CD4-positive, CD25-positive, alpha-beta regulatory T cell (primary cell): ENCODE measurements at regions not wholly inside any gene's neighbourhood (a gene's known extent, or its start where the extent isn't known, plus 50 kb on each side); places are given as distances from the start of the nearest gene placed in this dataset.

Experiments
- ATAC-seq, 2 donors: fragments of 150-1000 bp; cut with Tn5 transposase; one replicate each; pipeline ENCODE4 v1.10.0; 2021; ENCODE audit warnings: low read depth in 2 of 2, moderate number of reproducible peaks in 2 of 2, moderate library complexity in 1 of 2
- DNase-seq, 3 donors: peaks; one replicate each; pipeline versions ENCODE4 v3.0.0 to v3.0.0-alpha.2; 2012 to 2022; ENCODE audit warnings: mixed read lengths in 1 of 3
- H3K27ac ChIP-seq: one replicate; pipeline ENCODE4 v1.7.0; 2013; ENCODE audit warnings: mild to moderate bottlenecking, low read length; ENCODE audit not compliant: insufficient read depth, poor library complexity, severe bottlenecking
- H3K27me3 ChIP-seq: one replicate; pipeline ENCODE4 v1.7.0; 2013; ENCODE audit warnings: low read length; ENCODE audit not compliant: control insufficient read depth, insufficient read depth
- H3K36me3 ChIP-seq: one replicate; pipeline ENCODE4 v1.7.0; 2013; ENCODE audit warnings: mild to moderate bottlenecking, low read length, moderate library complexity; ENCODE audit not compliant: control insufficient read depth, insufficient read depth
- H3K4me1 ChIP-seq: 2 replicates; pipeline ENCODE4 v1.7.0; 2013; ENCODE audit warnings: mild to moderate bottlenecking, low read length; ENCODE audit not compliant: insufficient read depth, control insufficient read depth, poor library complexity, severe bottlenecking
- H3K4me3 ChIP-seq: one replicate; pipeline ENCODE4 v1.7.0; 2013; ENCODE audit warnings: low read depth, mild to moderate bottlenecking, low read length, moderate library complexity
- H3K9me3 ChIP-seq, 2 experiments: 1 replicate in 1 of 2; 2 replicates in 1 of 2; pipeline ENCODE4 v1.7.0; 2013; ENCODE audit warnings: low read length in 2 of 2, mild to moderate bottlenecking in 1 of 2, moderate library complexity in 1 of 2; ENCODE audit not compliant: control insufficient read depth in 2 of 2
- H3K27ac Mint-ChIP-seq, 3 donors: one replicate each; pipeline ENCODE4 v1.8.0; 2020 to 2022; ENCODE audit warnings: mild to moderate bottlenecking in 3 of 3, mixed read lengths in 3 of 3, moderate library complexity in 2 of 3
- H3K27me3 Mint-ChIP-seq: one replicate; pipeline ENCODE4 v1.8.0; 2022; ENCODE audit warnings: mild to moderate bottlenecking, mixed read lengths
- H3K36me3 Mint-ChIP-seq: one replicate; pipeline ENCODE4 v1.8.0; 2020; ENCODE audit warnings: mixed read lengths
- H3K4me1 Mint-ChIP-seq, 4 donors: one replicate each; pipeline ENCODE4 v1.8.0; 2020 to 2022; ENCODE audit warnings: mixed read lengths in 4 of 4, mild to moderate bottlenecking in 1 of 4
- H3K4me3 Mint-ChIP-seq, 4 donors: one replicate each; pipeline ENCODE4 v1.8.0; 2020 to 2022; ENCODE audit warnings: mild to moderate bottlenecking in 4 of 4, mixed read lengths in 4 of 4, moderate library complexity in 3 of 4
- H3K9me3 Mint-ChIP-seq, 7 donors: one replicate each; pipeline ENCODE4 v1.8.0; 2020 to 2022; ENCODE audit warnings: mixed read lengths in 7 of 7, mild to moderate bottlenecking in 3 of 7, moderate library complexity in 2 of 7

DNA sequence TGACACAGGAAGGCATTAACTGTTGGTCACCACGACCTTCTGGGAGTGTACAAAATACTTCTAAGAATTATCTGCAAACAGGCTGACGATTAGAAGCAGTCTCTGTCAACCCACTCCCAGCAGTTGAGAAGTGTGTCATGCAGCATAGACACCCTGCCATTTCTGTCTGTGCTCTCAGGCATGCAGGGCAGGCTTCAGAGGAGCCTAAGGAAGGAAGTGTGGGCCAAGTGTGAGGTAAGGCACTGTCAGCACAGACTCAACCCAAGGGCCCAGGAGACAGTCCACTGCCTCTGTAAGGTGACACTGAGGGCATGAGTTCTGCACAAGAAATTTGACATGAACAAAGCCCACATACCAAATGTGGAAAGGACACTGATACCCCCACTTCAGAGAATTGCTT lies 109.0 kb upstream of the VIPR2 start:
- no peak overlapping the region for H3K27ac ChIP-seq
- peaks cover 2% of the 10 kb centered on the region for H3K27me3 ChIP-seq
- no peak overlapping the region for H3K4me3 Mint-ChIP-seq
- H3K36me3 ChIP-seq, result no peaks in the 10 kb centered on the region
- no peak for ATAC-seq
- no peaks in the 10 kb centered on the region for H3K4me1 ChIP-seq
- H3K4me3 ChIP-seq, result no peak overlapping the region
- peaks cover 0 to 2% (median 0%) of the 10 kb centered on the region in 4 donors for H3K4me1 Mint-ChIP-seq
- DNase-seq, result no peak
- H3K36me3 Mint-ChIP-seq, result no peaks in the 10 kb centered on the region
- H3K27ac Mint-ChIP-seq, result no peak overlapping the region
- peaks cover 0 to 3% (median 0%) of the 10 kb centered on the region in 7 donors for H3K9me3 Mint-ChIP-seq
- H3K27me3 Mint-ChIP-seq, result peaks cover 6% of the 10 kb centered on the region
- no peaks in the 10 kb centered on the region for H3K9me3 ChIP-seq

DNA sequence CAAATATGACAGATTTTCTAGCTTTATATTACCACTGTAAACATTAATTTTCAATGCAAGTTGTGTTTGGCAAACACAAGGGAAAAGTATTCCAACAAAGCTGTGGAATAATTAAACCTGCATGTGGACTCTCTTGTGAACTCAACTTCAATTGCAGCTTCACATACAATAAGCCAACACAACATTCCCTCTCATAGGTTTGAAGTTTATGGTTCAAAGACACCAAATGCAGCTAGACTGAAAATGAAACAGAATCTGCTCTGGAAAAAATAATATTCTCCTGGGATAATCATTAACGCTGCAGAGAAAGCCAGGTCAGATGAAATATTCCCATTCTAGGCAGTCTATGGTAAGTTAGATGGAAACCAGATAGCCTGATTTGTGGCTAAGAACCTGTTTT lies 105.8 kb upstream of the VIPR2 start:
- Mint-ChIP-seq H3K9me3 (peaks cover 0 to 1% (median 0%) of the 10 kb centered on the region in 7 donors), H3K27me3 (peaks cover 24% of the 10 kb centered on the region), H3K4me1 (peaks cover 0 to 4% (median 2%) of the 10 kb centered on the region in 4 donors), H3K27ac (no peak overlapping the region), H3K4me3 (no peak overlapping the region), H3K36me3 (no peaks in the 10 kb centered on the region)
- H3K4me3 ChIP-seq, result no peak overlapping the region
- H3K4me1 ChIP-seq, result no peaks in the 10 kb centered on the region
- H3K9me3 ChIP-seq, result no peaks in the 10 kb centered on the region
- no peaks in the 10 kb centered on the region for H3K36me3 ChIP-seq
- peaks cover 2% of the 10 kb centered on the region for H3K27me3 ChIP-seq
- ATAC-seq, result no peak
- H3K27ac ChIP-seq, result no peak overlapping the region
- DNase-seq, result no peak

DNA sequence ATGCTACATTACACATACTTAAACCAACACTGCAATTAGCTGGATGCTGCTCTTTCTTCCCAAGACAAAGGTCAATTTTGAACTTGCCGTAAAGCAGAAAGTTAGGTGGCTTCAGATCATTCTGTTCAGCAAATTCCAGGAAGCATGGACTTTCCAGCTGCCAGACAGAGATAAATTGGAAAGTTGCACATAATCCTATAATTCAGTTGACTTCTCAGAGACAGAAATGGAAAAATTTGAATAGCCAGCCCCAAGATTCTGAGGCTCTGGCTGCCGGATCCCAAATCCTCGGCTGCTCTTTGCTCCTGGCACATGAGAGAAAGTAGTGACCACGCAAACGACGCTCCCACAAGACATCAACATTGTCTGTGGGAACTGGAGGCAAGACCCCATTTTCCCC lies 105.0 kb upstream of the VIPR2 start:
- no peak for ATAC-seq
- H3K27ac ChIP-seq, result no peak overlapping the region
- H3K4me1 Mint-ChIP-seq, result peaks cover 0 to 4% (median 2%) of the 10 kb centered on the region in 4 donors
- peaks cover 0 to 1% (median 0%) of the 10 kb centered on the region in 7 donors for H3K9me3 Mint-ChIP-seq
- no peaks in the 10 kb centered on the region for H3K36me3 Mint-ChIP-seq
- DNase-seq, result no peak
- no peak overlapping the region for H3K4me3 Mint-ChIP-seq
- H3K4me1 ChIP-seq, result no peaks in the 10 kb centered on the region
- no peaks in the 10 kb centered on the region for H3K9me3 ChIP-seq
- H3K27me3 ChIP-seq, result peaks cover 2% of the 10 kb centered on the region
- peaks cover 27% of the 10 kb centered on the region for H3K27me3 Mint-ChIP-seq
- no peak overlapping the region for H3K4me3 ChIP-seq
- no peak overlapping the region for H3K27ac Mint-ChIP-seq
- no peaks in the 10 kb centered on the region for H3K36me3 ChIP-seq

DNA sequence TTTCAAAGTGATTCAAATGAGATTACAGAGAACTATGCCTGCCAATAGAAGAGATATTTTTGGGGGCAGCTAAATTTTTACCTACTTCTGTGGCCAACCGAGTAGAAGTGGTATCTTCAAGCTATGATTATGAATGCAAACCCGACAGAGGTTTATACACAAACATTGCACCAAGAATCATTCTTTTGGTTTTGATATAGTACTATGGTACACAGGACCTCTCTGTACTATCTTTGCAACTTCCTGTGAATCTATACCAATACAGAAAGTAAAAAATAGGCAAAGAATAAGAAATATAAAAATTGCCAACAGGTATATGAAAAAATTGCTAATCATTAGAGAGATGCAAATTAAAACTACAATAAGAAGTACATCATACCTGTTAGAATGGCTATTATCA lies 103.2 kb upstream of the VIPR2 start:
- H3K36me3 Mint-ChIP-seq, result no peaks in the 10 kb centered on the region
- ATAC-seq, result no peak
- DNase-seq, result no peak
- Histone ChIP-seq H3K4me1 (no peaks in the 10 kb centered on the region), H3K36me3 (no peaks in the 10 kb centered on the region), H3K4me3 (no peak overlapping the region), H3K27me3 (peaks cover 2% of the 10 kb centered on the region), H3K9me3 (no peaks in the 10 kb centered on the region), H3K27ac (no peak overlapping the region)
- no peak overlapping the region for H3K4me3 Mint-ChIP-seq
- H3K27ac Mint-ChIP-seq, result no peak overlapping the region
- H3K9me3 Mint-ChIP-seq, result peaks cover 0 to 1% (median 0%) of the 10 kb centered on the region in 7 donors
- H3K4me1 Mint-ChIP-seq, result peaks cover 0 to 4% (median 2%) of the 10 kb centered on the region in 4 donors
- peaks cover 27% of the 10 kb centered on the region for H3K27me3 Mint-ChIP-seq

DNA sequence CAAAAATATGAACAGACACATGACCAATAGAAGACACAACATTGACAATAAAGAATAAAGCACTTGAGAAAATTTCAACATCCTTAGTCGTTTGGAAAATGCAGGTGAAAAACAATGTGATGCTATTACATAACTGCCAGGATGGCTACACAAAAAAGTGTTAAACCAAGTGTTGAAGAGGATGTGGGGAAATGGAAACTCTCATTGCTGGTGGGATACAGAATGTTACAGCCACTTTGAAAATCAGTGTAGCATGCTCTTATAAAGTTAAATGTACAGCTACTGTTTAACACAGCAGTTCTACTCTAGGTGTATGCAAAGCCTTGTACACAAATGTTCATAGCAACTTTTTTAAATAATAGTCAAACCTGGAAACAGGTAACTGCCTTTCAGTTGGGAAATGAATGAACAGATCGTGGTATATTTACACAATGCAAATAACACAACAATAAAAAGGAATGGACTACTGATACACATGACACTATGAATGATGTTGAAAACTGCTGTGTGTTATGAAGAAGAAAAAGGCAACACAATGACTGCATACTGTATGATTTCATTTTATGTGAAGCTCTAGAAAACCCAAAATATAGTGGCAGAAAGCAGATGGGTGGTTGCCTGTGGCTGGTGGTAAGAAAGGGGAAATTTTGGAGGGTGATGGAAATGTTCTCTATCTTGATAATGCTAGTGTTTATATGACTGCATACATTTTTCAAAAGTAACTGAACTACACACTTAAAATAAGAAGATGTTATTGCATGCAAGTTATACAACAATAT lies 102.2 kb upstream of the VIPR2 start:
- Histone ChIP-seq H3K27me3 (peaks cover 2% of the 10 kb centered on the region), H3K4me3 (no peak overlapping the region), H3K27ac (no peak overlapping the region), H3K9me3 (no peaks in the 10 kb centered on the region), H3K36me3 (no peaks in the 10 kb centered on the region), H3K4me1 (no peaks in the 10 kb centered on the region)
- DNase-seq (no peak), ATAC-seq (no peak)
- H3K9me3 Mint-ChIP-seq, result peaks cover 0 to 1% (median 0%) of the 10 kb centered on the region in 7 donors
- peaks cover 0 to 3% (median under 1%) of the 10 kb centered on the region in 4 donors for H3K4me1 Mint-ChIP-seq
- H3K4me3 Mint-ChIP-seq, result no peak overlapping the region
- H3K27ac Mint-ChIP-seq, result no peak overlapping the region
- H3K36me3 Mint-ChIP-seq, result no peaks in the 10 kb centered on the region
- peaks cover 27% of the 10 kb centered on the region for H3K27me3 Mint-ChIP-seq

DNA sequence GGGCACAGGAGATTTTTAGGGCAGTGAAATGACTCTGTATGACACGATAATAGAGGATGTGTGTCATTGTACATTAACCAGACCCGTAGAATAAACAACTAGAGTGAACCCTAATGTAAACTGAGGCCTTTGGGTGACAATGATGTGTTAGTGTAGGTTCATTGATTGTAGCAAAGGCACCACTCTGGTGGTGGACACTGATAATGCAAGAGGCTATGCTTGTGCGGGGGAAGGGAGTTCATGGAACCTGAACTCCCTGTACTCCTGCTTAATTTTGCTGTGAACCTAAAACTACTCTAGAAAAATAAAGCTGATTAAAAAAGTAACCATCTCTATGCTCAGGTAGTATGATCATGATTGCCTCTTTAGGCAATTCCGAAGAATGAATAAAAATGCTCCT lies 96.3 kb upstream of the VIPR2 start:
- Mint-ChIP-seq H3K4me1 (no peaks in the 10 kb centered on the region), H3K9me3 (peaks cover 0 to 2% (median 0%) of the 10 kb centered on the region in 7 donors), H3K36me3 (no peaks in the 10 kb centered on the region), H3K27ac (no peak overlapping the region), H3K27me3 (peaks cover 19% of the 10 kb centered on the region), H3K4me3 (no peak overlapping the region)
- no peak overlapping the region for H3K27ac ChIP-seq
- H3K4me3 ChIP-seq, result no peak overlapping the region
- DNase-seq (no peak), ATAC-seq (no peak)
- no peaks in the 10 kb centered on the region for H3K27me3 ChIP-seq
- no peaks in the 10 kb centered on the region for H3K9me3 ChIP-seq
- no peaks in the 10 kb centered on the region for H3K36me3 ChIP-seq
- H3K4me1 ChIP-seq, result no peaks in the 10 kb centered on the region

DNA sequence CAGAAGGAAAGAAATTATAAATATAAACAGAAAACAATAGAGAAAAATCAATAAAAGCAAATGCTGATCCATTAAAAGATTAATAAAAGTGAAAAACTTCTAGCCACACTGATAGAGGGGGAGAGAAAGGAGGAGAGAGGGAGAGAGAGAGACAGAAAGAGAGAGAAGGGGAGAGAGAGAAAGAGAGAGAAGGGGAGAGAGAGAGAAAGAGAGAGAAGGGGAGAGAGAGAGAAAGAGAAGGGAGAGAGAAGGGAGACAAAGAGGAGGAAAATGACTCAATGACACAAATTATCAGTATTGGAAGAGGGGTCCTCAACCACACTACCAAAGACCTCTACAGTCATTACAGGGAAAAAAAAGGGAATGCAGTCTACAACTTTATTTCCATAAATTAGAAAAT lies 94.4 kb upstream of the VIPR2 start:
- Histone ChIP-seq H3K27ac (no peak overlapping the region), H3K36me3 (no peaks in the 10 kb centered on the region), H3K27me3 (no peaks in the 10 kb centered on the region), H3K4me1 (no peaks in the 10 kb centered on the region), H3K4me3 (no peak overlapping the region), H3K9me3 (no peaks in the 10 kb centered on the region)
- no peaks in the 10 kb centered on the region for H3K36me3 Mint-ChIP-seq
- H3K9me3 Mint-ChIP-seq, result peaks cover 0 to 2% (median 0%) of the 10 kb centered on the region in 7 donors
- H3K27ac Mint-ChIP-seq, result no peak overlapping the region
- no peak for ATAC-seq
- H3K27me3 Mint-ChIP-seq, result peaks cover 10% of the 10 kb centered on the region
- peaks cover 0 to 1% (median 0%) of the 10 kb centered on the region in 4 donors for H3K4me1 Mint-ChIP-seq
- no peak overlapping the region for H3K4me3 Mint-ChIP-seq
- no peak for DNase-seq

DNA sequence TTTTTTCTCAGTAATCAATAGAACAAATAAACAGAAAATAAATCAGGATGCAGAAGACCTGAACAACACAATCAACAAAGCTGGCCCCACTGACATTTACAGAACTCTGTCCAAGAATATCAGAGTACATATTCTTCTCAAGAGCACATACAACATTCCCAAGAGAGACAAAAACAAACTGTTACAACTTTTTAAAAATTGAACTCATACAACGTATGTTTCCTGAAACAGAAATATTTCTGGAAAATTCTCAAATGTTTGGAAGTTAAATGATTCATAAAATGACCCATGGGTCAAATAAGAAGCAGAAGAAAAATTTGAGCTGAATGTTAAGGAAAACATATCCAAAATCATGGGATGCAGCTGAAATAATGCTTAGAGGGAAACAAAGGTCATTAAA lies 93.9 kb upstream of the VIPR2 start:
- H3K9me3 Mint-ChIP-seq, result peaks cover 0 to 2% (median 0%) of the 10 kb centered on the region in 7 donors
- no peak for ATAC-seq

More for the DNA sequence above, 93.9 kb upstream of the VIPR2 start:
- Histone ChIP-seq H3K36me3 (no peaks in the 10 kb centered on the region), H3K4me3 (no peak overlapping the region), H3K27me3 (no peaks in the 10 kb centered on the region), H3K9me3 (no peaks in the 10 kb centered on the region), H3K27ac (no peak overlapping the region), H3K4me1 (no peaks in the 10 kb centered on the region)
- Mint-ChIP-seq H3K27me3 (peaks cover 10% of the 10 kb centered on the region), H3K4me3 (no peak overlapping the region), H3K27ac (no peak overlapping the region), H3K36me3 (no peaks in the 10 kb centered on the region), H3K4me1 (peaks cover 0 to 1% (median 0%) of the 10 kb centered on the region in 4 donors)
- DNase-seq, result no peak
